ENCODE measurements at regions not wholly inside any gene's neighbourhood (a gene's known extent, or its start where the extent isn't known, plus 50 kb on each side); places are given as distances from the start of the nearest gene placed in this dataset.

- no peak for TF ChIP-seq CTCF (IDR thresholded peaks at IDR 0.05; ENCODE audit: low read depth, low read length)
- no peak for DNase-seq
These were observed 121.8 kb downstream of the ZNF675 start for GRCh38 chr19:23565256-23565655.

GRCh38 chr19:23563326-23563725 lies 123.7 kb downstream of the ZNF675 start:
- Histone ChIP-seq H3K27me3 (ENCODE audit: insufficient read depth, low read depth, severe bottlenecking) (peaks cover 17% of the 10 kb centered on the region), H3K4me3 (ENCODE audit: low read depth, low read length) (no peak overlapping the region), H3K27ac (no peak overlapping the region), H3K9me3 (ENCODE audit: severe bottlenecking) (peaks cover 4% of the 10 kb centered on the region), H3K36me3 (no peaks in the 10 kb centered on the region)
- no peak for TF ChIP-seq CTCF (IDR thresholded peaks at IDR 0.05; ENCODE audit: low read depth, low read length)
- no peak for DNase-seq

More at GRCh38 chr19:23565256-23565655, 121.8 kb downstream of the ZNF675 start:
- Histone ChIP-seq H3K36me3 (no peaks in the 10 kb centered on the region), H3K4me3 (ENCODE audit: low read depth, low read length) (no peak overlapping the region), H3K27me3 (ENCODE audit: insufficient read depth, low read depth, severe bottlenecking) (peaks cover 16% of the 10 kb centered on the region), H3K27ac (no peak overlapping the region), H3K9me3 (ENCODE audit: severe bottlenecking) (peaks cover 14% of the 10 kb centered on the region)

GRCh38 chr19:23561341-23561740 lies 125.7 kb downstream of the ZNF675 start:
- Histone ChIP-seq H3K27ac (no peak overlapping the region), H3K27me3 (ENCODE audit: insufficient read depth, low read depth, severe bottlenecking) (peaks cover 20% of the 10 kb centered on the region), H3K4me3 (ENCODE audit: low read depth, low read length) (no peak overlapping the region), H3K36me3 (no peaks in the 10 kb centered on the region), H3K9me3 (ENCODE audit: severe bottlenecking) (no peaks in the 10 kb centered on the region)
- TF ChIP-seq CTCF (IDR thresholded peaks at IDR 0.05; ENCODE audit: low read depth, low read length), result no peak
- no peak for DNase-seq

GRCh38 chr19:23560051-23560450 lies 127.0 kb downstream of the ZNF675 start:
- no peak for DNase-seq
- H3K4me3 ChIP-seq (ENCODE audit: low read depth, low read length), result no peak overlapping the region
- no peaks in the 10 kb centered on the region for H3K36me3 ChIP-seq
- TF ChIP-seq CTCF (IDR thresholded peaks at IDR 0.05; ENCODE audit: low read depth, low read length), result no peak
- no peaks in the 10 kb centered on the region for H3K9me3 ChIP-seq (ENCODE audit: severe bottlenecking)
- peaks cover 20% of the 10 kb centered on the region for H3K27me3 ChIP-seq (ENCODE audit: insufficient read depth, low read depth, severe bottlenecking)
- H3K27ac ChIP-seq, result no peak overlapping the region

GRCh38 chr19:23558541-23558940 lies 128.5 kb downstream of the ZNF675 start:
- DNase-seq, result no peak
- TF ChIP-seq CTCF (IDR thresholded peaks at IDR 0.05; ENCODE audit: low read depth, low read length), result no peak
- Histone ChIP-seq H3K36me3 (no peaks in the 10 kb centered on the region), H3K4me3 (ENCODE audit: low read depth, low read length) (no peak overlapping the region), H3K9me3 (ENCODE audit: severe bottlenecking) (no peaks in the 10 kb centered on the region), H3K27ac (no peak overlapping the region), H3K27me3 (ENCODE audit: insufficient read depth, low read depth, severe bottlenecking) (peaks cover 23% of the 10 kb centered on the region)

GRCh38 chr19:23557381-23557780 lies 129.6 kb downstream of the ZNF675 start:
- no peak for DNase-seq
- no peak for TF ChIP-seq CTCF (IDR thresholded peaks at IDR 0.05; ENCODE audit: low read depth, low read length)
- Histone ChIP-seq H3K9me3 (ENCODE audit: severe bottlenecking) (no peaks in the 10 kb centered on the region), H3K27ac (no peak overlapping the region), H3K27me3 (ENCODE audit: insufficient read depth, low read depth, severe bottlenecking) (peaks cover 25% of the 10 kb centered on the region), H3K4me3 (ENCODE audit: low read depth, low read length) (no peak overlapping the region), H3K36me3 (no peaks in the 10 kb centered on the region)

All from WERI-Rb-1 (cell line).